SK-N-SH (cell line): ENCODE measurements at regions not wholly inside any gene's neighbourhood (a gene's known extent, or its start where the extent isn't known, plus 50 kb on each side); places are given as distances from the start of the nearest gene placed in this dataset.

ENCODE experiments used
- CTCF ChIA-PET: fragments of 300-600, 350-600 bp; formaldehyde crosslinking; extraction: SDS; loops from one replicate; lab custom pipeline; 2021; lab: Yijun Ruan, JAX
- POLR2A ChIA-PET: fragments of 350-600 bp; sonication (Branson Sonifier 250); formaldehyde crosslinking; extraction: SDS; loops from one replicate; lab custom pipeline; 2020; ENCODE audit warnings: antibody characterized with exemption, inconsistent platforms; lab: Yijun Ruan, JAX
- DNase-seq: peaks from one replicate; pipeline ENCODE4 v3.0.0; 2012
- H2AFZ ChIP-seq: fragments of 200-600 bp; sonication (generic); 2 replicates; pipeline ENCODE4 v1.8.1; 2016; ENCODE audit warnings: antibody characterized with exemption, mild to moderate bottlenecking, low read depth
- H3F3A ChIP-seq: fragments of 200-600 bp; sonication (generic); replicated peaks from 2 replicates; pipeline ENCODE3; 2016; ENCODE audit warnings: antibody characterized with exemption, mild to moderate bottlenecking; ENCODE audit not compliant: insufficient read depth
- H3K27ac ChIP-seq, 2 experiments: fragments of 200-500 bp in 1 of 2; fragments of 200-600 bp in 1 of 2; sonication (Bioruptor generic) in 1 of 2; sonication (generic), shearing (Covaris generic) in 1 of 2; 2 replicates each; pipeline versions ENCODE4 v1.5.1 to v1.6.1; 2014 to 2016; ENCODE audit warnings: low read depth in 2 of 2, inconsistent platforms in 1 of 2, low read length in 1 of 2, mild to moderate bottlenecking in 1 of 2, mixed read lengths in 1 of 2
- H3K27me3 ChIP-seq: fragments of 200-600 bp; sonication (generic), shearing (Covaris generic); 2 replicates; pipeline ENCODE4 v1.6.1; 2016; ENCODE audit warnings: mixed run types; ENCODE audit not compliant: insufficient read depth
- H3K36me3 ChIP-seq, 2 experiments: fragments of 200-500 bp in 1 of 2; fragments of 200-600 bp in 1 of 2; sonication (Bioruptor generic) in 1 of 2; sonication (generic) in 1 of 2; replicated peaks in 1 of 2; 2 replicates each; pipeline versions ENCODE3 to v1.5.1; 2014 to 2016; ENCODE audit warnings: low read length in 1 of 2, mild to moderate bottlenecking in 1 of 2; ENCODE audit not compliant: insufficient read depth in 2 of 2, control insufficient read depth in 1 of 2
- H3K4me1 ChIP-seq, 2 experiments: fragments of 200-500 bp in 1 of 2; fragments of 200-600 bp in 1 of 2; sonication (Bioruptor generic) in 1 of 2; sonication (generic), shearing (Covaris generic) in 1 of 2; 2 replicates each; pipeline versions ENCODE4 v1.5.1 to v1.6.1; 2014 to 2016; ENCODE audit warnings: low read depth in 1 of 2, low read length in 1 of 2, mixed run types in 1 of 2; ENCODE audit not compliant: insufficient read depth in 2 of 2, control insufficient read depth in 1 of 2
- H3K4me2 ChIP-seq: fragments of 200-600 bp; sonication (generic), shearing (Covaris generic); 2 replicates; pipeline ENCODE4 v1.6.1; 2017; ENCODE audit warnings: mixed run types
- H3K4me3 ChIP-seq, 2 experiments: fragments of 200-500 bp in 1 of 2; fragments of 200-600 bp in 1 of 2; sonication (Bioruptor generic) in 1 of 2; sonication (generic), shearing (Covaris generic) in 1 of 2; 2 replicates each; pipeline versions ENCODE4 v1.5.1 to v1.8.1; 2014 to 2016; ENCODE audit warnings: low read depth in 2 of 2, inconsistent platforms in 1 of 2, low read length in 1 of 2, mild to moderate bottlenecking in 1 of 2, mixed read lengths in 1 of 2, moderate library complexity in 1 of 2
- H3K79me2 ChIP-seq: fragments of 200-600 bp; sonication (generic); 2 replicates; pipeline ENCODE4 v1.8.1; 2017; ENCODE audit warnings: mild to moderate bottlenecking; ENCODE audit not compliant: insufficient read depth
- H3K9ac ChIP-seq: fragments of 200-600 bp; sonication (generic); 2 replicates; pipeline ENCODE4 v1.6.1; 2017; ENCODE audit warnings: mixed run types
- H3K9me2 ChIP-seq: fragments of 200-600 bp; sonication (generic); 2 replicates; pipeline ENCODE4 v1.6.1; 2017; ENCODE audit warnings: mixed run types
- H3K9me3 ChIP-seq: fragments of 200-600 bp; sonication (generic); 2 replicates; pipeline ENCODE4 v1.6.1; 2017; ENCODE audit warnings: mixed run types, mild to moderate bottlenecking, moderate library complexity
- H4K20me1 ChIP-seq: fragments of 200-600 bp; sonication (generic); 2 replicates; pipeline ENCODE4 v1.6.1; 2017; ENCODE audit warnings: mild to moderate bottlenecking, mixed run types; ENCODE audit not compliant: insufficient read depth
- CHD2 ChIP-seq: fragments of 150-350 bp; IDR thresholded peaks from 2 replicates; pipeline ENCODE4 v1.6.1; 2018; ENCODE audit warnings: low read length; ENCODE audit not compliant: partially characterized antibody
- EP300 ChIP-seq, 2 experiments: IDR thresholded peaks; 2 replicates each; pipeline versions ENCODE4 v1.4.0 to v1.6.1; 2012; ENCODE audit warnings: borderline replicate concordance in 1 of 2, low read depth in 1 of 2, low read length in 1 of 2
- EZH2phosphoT487 ChIP-seq: fragments of 200-600 bp; sonication (generic); IDR thresholded peaks from 2 replicates; pipeline ENCODE4 v1.6.1; 2017; ENCODE audit warnings: low read depth, mixed run types, mild to moderate bottlenecking, antibody characterized with exemption, moderate library complexity, borderline replicate concordance
- FOSL2 ChIP-seq: IDR thresholded peaks from 2 replicates; pipeline ENCODE4 v1.4.0; 2012; ENCODE audit warnings: low read depth, mild to moderate bottlenecking, moderate library complexity, borderline replicate concordance
- FOXJ3 ChIP-seq: sonication (generic); formaldehyde crosslinking; IDR thresholded peaks from 2 replicates; pipeline ENCODE4 v1.5.1; 2020; ENCODE audit warnings: mild to moderate bottlenecking, missing genetic modification reagents
- JUND ChIP-seq: IDR thresholded peaks from 2 replicates; pipeline ENCODE4 v1.4.0; 2012
- MXI1 ChIP-seq: IDR thresholded peaks from 2 replicates; pipeline ENCODE4 v1.6.1; 2012; ENCODE audit warnings: mild to moderate bottlenecking, low read depth, low read length, improper control_type of control experiment
- NRF1 ChIP-seq: IDR thresholded peaks from 2 replicates; pipeline ENCODE4 v1.6.1; 2012; ENCODE audit warnings: low read depth, mild to moderate bottlenecking, low read length
- POLR2AphosphoS5 ChIP-seq: IDR thresholded peaks from 2 replicates; pipeline ENCODE4 v1.6.1; 2012; ENCODE audit warnings: low read depth, low read length
- RFX5 ChIP-seq: IDR thresholded peaks from 2 replicates; pipeline ENCODE4 v1.6.1; 2012; ENCODE audit warnings: mild to moderate bottlenecking, improper control_type of control experiment, low read length
- RXRA ChIP-seq: IDR thresholded peaks from 2 replicates; pipeline ENCODE4 v1.4.0; 2012; ENCODE audit warnings: low read depth, mild to moderate bottlenecking, borderline replicate concordance
- TAF1 ChIP-seq: IDR thresholded peaks from 2 replicates; pipeline ENCODE4 v1.6.1; 2012; ENCODE audit warnings: low read depth, mild to moderate bottlenecking, low read length, moderate library complexity, borderline replicate concordance
- TCF12 ChIP-seq: IDR thresholded peaks from 2 replicates; pipeline ENCODE4 v1.4.0; 2012
- TEAD4 ChIP-seq: IDR thresholded peaks from 2 replicates; pipeline ENCODE4 v1.4.0; 2012; ENCODE audit warnings: mild to moderate bottlenecking, borderline replicate concordance; ENCODE audit not compliant: insufficient read depth
- YY1 ChIP-seq: IDR thresholded peaks from 2 replicates; pipeline ENCODE4 v1.4.0; 2012; ENCODE audit warnings: low read depth, mild to moderate bottlenecking
- WGBS: methylation state at CpG from one replicate; pipeline ENCODE4 v1.1.6; 2017; ENCODE audit warnings: low lambda C conversion rate; 5-methylcytosine and 5-hydroxymethylcytosine counted together
- TF ChIP-seq, protein P1 (sequence below): fragments of 200-600 bp; sonication (generic); IDR thresholded peaks from 2 replicates; pipeline ENCODE4 v1.6.1; 2017; ENCODE audit warnings: antibody characterized with exemption, mild to moderate bottlenecking, moderate library complexity
- TF ChIP-seq, protein P2 (sequence below): IDR thresholded peaks from 2 replicates; pipeline ENCODE4; 2012
- TF ChIP-seq, protein P3 (sequence below): fragments of 150-350 bp; IDR thresholded peaks from 2 replicates; pipeline ENCODE4 v1.6.1; 2016; ENCODE audit warnings: mild to moderate bottlenecking, low read depth, low read length

DNA sequence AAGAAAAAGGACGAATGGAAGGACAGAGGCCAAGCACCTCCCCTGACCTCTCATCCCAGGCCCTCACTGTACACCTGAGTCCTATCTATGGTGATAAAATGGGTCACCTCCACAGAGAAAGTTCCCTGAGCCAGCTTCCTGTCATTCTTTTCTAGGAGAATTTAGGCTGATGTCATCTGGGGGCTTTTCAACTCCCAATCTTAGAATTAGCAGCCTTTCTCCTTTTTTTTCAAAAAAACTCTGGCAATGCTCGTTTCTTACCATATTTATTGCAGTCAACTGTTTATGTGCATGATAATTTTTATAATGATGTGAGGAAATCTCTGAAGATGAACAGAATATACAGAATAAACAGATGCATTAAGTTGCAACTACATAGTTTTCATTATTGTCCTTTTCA, 177.6 kb downstream of the SNAPC1 start:
- no peaks in the 10 kb centered on the region for H3K9me3 ChIP-seq
- H4K20me1 ChIP-seq = no peaks in the 10 kb centered on the region
- CTCF ChIA-PET = no interaction called here
- no peaks in the 10 kb centered on the region for H3K36me3 ChIP-seq
- no peak overlapping the region for H2AFZ ChIP-seq
- H3K9ac ChIP-seq = no peak overlapping the region
- POLR2A ChIA-PET = no interaction called here
- no peak overlapping the region for H3K4me2 ChIP-seq
- TF ChIP-seq, protein P1, sequence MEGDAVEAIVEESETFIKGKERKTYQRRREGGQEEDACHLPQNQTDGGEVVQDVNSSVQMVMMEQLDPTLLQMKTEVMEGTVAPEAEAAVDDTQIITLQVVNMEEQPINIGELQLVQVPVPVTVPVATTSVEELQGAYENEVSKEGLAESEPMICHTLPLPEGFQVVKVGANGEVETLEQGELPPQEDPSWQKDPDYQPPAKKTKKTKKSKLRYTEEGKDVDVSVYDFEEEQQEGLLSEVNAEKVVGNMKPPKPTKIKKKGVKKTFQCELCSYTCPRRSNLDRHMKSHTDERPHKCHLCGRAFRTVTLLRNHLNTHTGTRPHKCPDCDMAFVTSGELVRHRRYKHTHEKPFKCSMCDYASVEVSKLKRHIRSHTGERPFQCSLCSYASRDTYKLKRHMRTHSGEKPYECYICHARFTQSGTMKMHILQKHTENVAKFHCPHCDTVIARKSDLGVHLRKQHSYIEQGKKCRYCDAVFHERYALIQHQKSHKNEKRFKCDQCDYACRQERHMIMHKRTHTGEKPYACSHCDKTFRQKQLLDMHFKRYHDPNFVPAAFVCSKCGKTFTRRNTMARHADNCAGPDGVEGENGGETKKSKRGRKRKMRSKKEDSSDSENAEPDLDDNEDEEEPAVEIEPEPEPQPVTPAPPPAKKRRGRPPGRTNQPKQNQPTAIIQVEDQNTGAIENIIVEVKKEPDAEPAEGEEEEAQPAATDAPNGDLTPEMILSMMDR = no peak
- TF ChIP-seq FOSL2 = no peak
- no peak for TF ChIP-seq NRF1
- no peak for TF ChIP-seq TAF1
- no peak for TF ChIP-seq TEAD4
- TF ChIP-seq RFX5 = no peak
- no peak for TF ChIP-seq EZH2phosphoT487
- TF ChIP-seq, protein P2, sequence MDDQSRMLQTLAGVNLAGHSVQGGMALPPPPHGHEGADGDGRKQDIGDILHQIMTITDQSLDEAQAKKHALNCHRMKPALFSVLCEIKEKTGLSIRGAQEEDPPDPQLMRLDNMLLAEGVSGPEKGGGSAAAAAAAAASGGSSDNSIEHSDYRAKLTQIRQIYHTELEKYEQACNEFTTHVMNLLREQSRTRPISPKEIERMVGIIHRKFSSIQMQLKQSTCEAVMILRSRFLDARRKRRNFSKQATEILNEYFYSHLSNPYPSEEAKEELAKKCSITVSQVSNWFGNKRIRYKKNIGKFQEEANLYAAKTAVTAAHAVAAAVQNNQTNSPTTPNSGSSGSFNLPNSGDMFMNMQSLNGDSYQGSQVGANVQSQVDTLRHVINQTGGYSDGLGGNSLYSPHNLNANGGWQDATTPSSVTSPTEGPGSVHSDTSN = no peak
- TF ChIP-seq JUND = no peak
- no peak for DNase-seq
- no peaks in the 10 kb centered on the region for H3F3A ChIP-seq
- H3K4me3 ChIP-seq = no peak overlapping the region
- no peaks in the 10 kb centered on the region; the same call in 1 of the 2 replicates for H3K9me2 ChIP-seq
- H3K27me3 ChIP-seq = peaks cover 3% of the 10 kb centered on the region; the same call in 1 of the 2 replicates
- H3K79me2 ChIP-seq = no peaks in the 10 kb centered on the region
- H3K27ac ChIP-seq = no peak overlapping the region
- peaks cover 0 to 16% of the 10 kb centered on the region in 2 experiments; a peak in 2 of 4 replicates for H3K4me1 ChIP-seq
- WGBS = 6% methylated on average over 2 of the region's 2 CpGs

DNA sequence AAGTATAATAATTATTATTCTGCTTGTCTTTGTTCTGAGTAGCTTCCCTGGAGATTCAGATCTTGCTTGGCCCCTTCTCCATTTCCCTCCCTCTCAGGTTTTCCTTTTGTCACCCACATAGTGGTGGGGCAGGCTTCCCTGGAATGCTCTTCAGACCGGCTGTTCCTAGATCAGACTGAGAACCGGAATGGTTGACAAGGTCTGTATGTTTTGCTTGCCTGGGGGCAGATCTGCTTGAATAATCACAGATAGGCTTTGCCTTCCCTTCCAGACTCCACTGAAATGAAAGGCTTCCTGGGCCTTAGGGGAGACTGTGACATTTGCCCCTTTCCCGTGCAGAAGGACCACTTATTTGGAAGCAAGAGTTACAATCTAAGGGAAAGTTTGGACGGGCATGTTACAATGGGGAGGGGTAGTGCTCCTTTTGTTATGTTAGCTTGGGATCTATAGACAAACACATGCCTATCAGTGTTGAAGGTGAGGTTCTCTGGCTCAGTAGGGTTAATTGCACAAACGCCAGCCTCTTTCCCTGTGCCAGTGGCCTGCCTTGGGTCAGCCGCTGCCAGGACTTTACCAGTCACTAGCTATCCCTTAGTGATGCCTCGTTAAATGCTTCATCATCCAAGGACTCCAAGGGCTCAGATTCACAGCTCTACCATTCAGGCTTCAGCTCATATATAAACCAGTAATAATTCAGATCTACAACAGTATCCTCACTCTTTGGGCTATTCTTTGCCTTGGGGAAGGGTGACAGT, 178.6 kb downstream of the SNAPC1 start:
- POLR2A ChIA-PET = no interaction called here
- H3K4me3 ChIP-seq = no peak overlapping the region
- H3K27ac ChIP-seq = no peak overlapping the region
- H3K36me3 ChIP-seq = no peaks in the 10 kb centered on the region
- no peak overlapping the region for H3K4me2 ChIP-seq
- H3K79me2 ChIP-seq = no peaks in the 10 kb centered on the region
- peak; percentile 33 for DNase-seq
- peaks cover 0 to 16% of the 10 kb centered on the region in 2 experiments; a peak in 2 of 4 replicates for H3K4me1 ChIP-seq
- no peaks in the 10 kb centered on the region for H3F3A ChIP-seq
- 25% methylated on average over 7 of the region's 7 CpGs for WGBS
- peaks cover 3% of the 10 kb centered on the region; the same call in 1 of the 2 replicates for H3K27me3 ChIP-seq
- no peaks in the 10 kb centered on the region for H4K20me1 ChIP-seq
- H3K9me2 ChIP-seq = no peaks in the 10 kb centered on the region; the same call in 1 of the 2 replicates
- H3K9me3 ChIP-seq = no peaks in the 10 kb centered on the region
- H3K9ac ChIP-seq = no peak overlapping the region
- H2AFZ ChIP-seq = no peak overlapping the region
- TF ChIP-seq RXRA (no peak), CHD2 (no peak), EP300 (IDR thresholded peaks at IDR 0.05; ENCODE audit: borderline replicate concordance in 1 of 2, low read depth in 1 of 2, low read length in 1 of 2) (no peak), FOXJ3 (CRISPR knock-in tag) (no peak), NRF1 (no peak), TCF12 (no peak), POLR2AphosphoS5 (no peak), YY1 (no peak), MXI1 (no peak), EZH2phosphoT487 (no peak)
- TF ChIP-seq, protein P1 = no peak
- TF ChIP-seq, protein P3, sequence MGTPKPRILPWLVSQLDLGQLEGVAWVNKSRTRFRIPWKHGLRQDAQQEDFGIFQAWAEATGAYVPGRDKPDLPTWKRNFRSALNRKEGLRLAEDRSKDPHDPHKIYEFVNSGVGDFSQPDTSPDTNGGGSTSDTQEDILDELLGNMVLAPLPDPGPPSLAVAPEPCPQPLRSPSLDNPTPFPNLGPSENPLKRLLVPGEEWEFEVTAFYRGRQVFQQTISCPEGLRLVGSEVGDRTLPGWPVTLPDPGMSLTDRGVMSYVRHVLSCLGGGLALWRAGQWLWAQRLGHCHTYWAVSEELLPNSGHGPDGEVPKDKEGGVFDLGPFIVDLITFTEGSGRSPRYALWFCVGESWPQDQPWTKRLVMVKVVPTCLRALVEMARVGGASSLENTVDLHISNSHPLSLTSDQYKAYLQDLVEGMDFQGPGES = no peak
- CTCF ChIA-PET = interaction anchor here (1.2 to 1.5 kb wide), 2 partner anchors 9 to 104 kb away, joined by 3 to 5 read pairs; no protein-coding TSS in a partner anchor
